GM12878 (cell line): ENCODE measurements at regions not wholly inside any gene's neighbourhood (a gene's known extent, or its start where the extent isn't known, plus 50 kb on each side); places are given as distances from the start of the nearest gene placed in this dataset.

Source experiments
- ATAC-seq: fragments of 200-7000 bp; cut with Tn5 transposase; 3 replicates; pipeline ENCODE4 v1.9.1; 2020; ENCODE audit warnings: mild to moderate bottlenecking, moderate library complexity
- BruUV-seq: library from RNA; stranded (reverse); fragments of 400-500 nt; replicated peaks from 2 replicates; lab custom pipeline; 2021; lab: Mats Ljungman, UMichigan
- CTCF ChIA-PET: fragments of 300-600 bp; sonication (Branson Sonifier 250); formaldehyde crosslinking; extraction: SDS; loops from one replicate; lab custom pipeline; 2021; ENCODE audit warnings: inconsistent platforms; lab: Yijun Ruan, JAX
- POLR2A ChIA-PET: fragments of 350-600 bp; formaldehyde crosslinking; extraction: SDS; loops from one replicate; lab custom pipeline; 2021; ENCODE audit warnings: inconsistent platforms; lab: Charles Lee
- RAD21 ChIA-PET: fragments of 300-600 bp; sonication (Branson Sonifier 250); formaldehyde crosslinking; loops from one replicate; lab custom pipeline; 2023; ENCODE audit warnings: antibody characterized with exemption; ENCODE audit not compliant: unreplicated experiment; lab: Charles Lee
- SMC1A ChIA-PET: fragments of 300-600 bp; sonication (Branson Sonifier 250); formaldehyde crosslinking; loops from one replicate; lab custom pipeline; 2023; ENCODE audit not compliant: unreplicated experiment, uncharacterized antibody; lab: Charles Lee
- DNase-seq: peaks from one replicate; pipeline ENCODE4 v3.0.0-alpha.2; 2011; ENCODE audit warnings: low read depth, low spot score
- FAIRE-seq: peaks from 3 replicates; lab custom pipeline; 2011; peaks lifted over from hg19 to GRCh38; lab: Jason Lieb, UNC
- H2AFZ ChIP-seq: 2 replicates; pipeline ENCODE4 v1.6.0; 2011; ENCODE audit warnings: low read depth, low read length, control low read depth; ENCODE audit not compliant: control insufficient read depth
- H3K27ac ChIP-seq: 2 replicates; pipeline ENCODE4 v1.5.1; 2011; ENCODE audit warnings: control low read depth; ENCODE audit not compliant: control insufficient read depth, insufficient read depth
- H3K27me3 ChIP-seq, 2 experiments: replicated peaks in 1 of 2; 2 replicates each; pipeline versions ENCODE4 v1.6.0 to v1.6.1; 2011; ENCODE audit warnings: low read length in 1 of 2; ENCODE audit not compliant: control insufficient read depth in 2 of 2, insufficient read depth in 2 of 2
- H3K36me3 ChIP-seq, 2 experiments: 2 replicates each; pipeline ENCODE4 v1.5.1; 2011; ENCODE audit warnings: low read length in 1 of 2; ENCODE audit not compliant: control insufficient read depth in 2 of 2, insufficient read depth in 2 of 2
- H3K4me1 ChIP-seq: 2 replicates; pipeline ENCODE4 v1.6.1; 2011; ENCODE audit warnings: mild to moderate bottlenecking, low read length, moderate library complexity, mixed read lengths; ENCODE audit not compliant: control insufficient read depth, insufficient read depth
- H3K4me2 ChIP-seq: 2 replicates; pipeline ENCODE4 v1.6.0; 2011; ENCODE audit warnings: control low read depth; ENCODE audit not compliant: control insufficient read depth, insufficient read depth
- H3K4me3 ChIP-seq: fragments of 200-600 bp; sonication (generic); 2 replicates; pipeline ENCODE4 v1.5.1; 2016
- H3K79me2 ChIP-seq: 2 replicates; pipeline ENCODE4 v1.6.0; 2011; ENCODE audit warnings: low read length; ENCODE audit not compliant: control insufficient read depth, insufficient read depth
- H3K9ac ChIP-seq: 2 replicates; pipeline ENCODE4 v1.8.0; 2011; ENCODE audit warnings: low read length, control low read depth, mixed read lengths; ENCODE audit not compliant: control insufficient read depth, insufficient read depth
- H3K9me3 ChIP-seq: replicated peaks from 3 replicates; pipeline ENCODE4 v1.5.1; 2011; ENCODE audit warnings: mild to moderate bottlenecking, low read length; ENCODE audit not compliant: control insufficient read depth, insufficient read depth
- H4K20me1 ChIP-seq: 2 replicates; pipeline ENCODE4 v1.6.0; 2011; ENCODE audit not compliant: control insufficient read depth, insufficient read depth
- BHLHE40 ChIP-seq, 2 experiments: fragments of 450-650 bp in 1 of 2; IDR thresholded peaks; 2 replicates each; pipeline ENCODE4 v1.6.1; 2011 to 2017; ENCODE audit warnings: low read depth in 2 of 2, borderline replicate concordance in 1 of 2, improper control_type of control experiment in 1 of 2, low read length in 1 of 2, mild to moderate bottlenecking in 1 of 2
- DPF2 ChIP-seq: fragments of 450-650 bp; IDR thresholded peaks from 2 replicates; pipeline ENCODE4 v1.6.1; 2017; ENCODE audit warnings: mild to moderate bottlenecking
- ETV6 ChIP-seq, 2 experiments: fragments of 450-650 bp in 1 of 2; IDR thresholded peaks in 1 of 2; conservative IDR thresholded peaks in 1 of 2; 2 replicates each; pipeline ENCODE4 v1.6.1; 2014; ENCODE audit warnings: antibody characterized with exemption in 1 of 2, borderline replicate concordance in 1 of 2, low read depth in 1 of 2, mild to moderate bottlenecking in 1 of 2, moderate library complexity in 1 of 2
- MTA3 ChIP-seq: IDR thresholded peaks from 2 replicates; pipeline ENCODE4 v1.6.1; 2012; ENCODE audit warnings: low read length, inconsistent platforms, borderline replicate concordance
- SMAD1 ChIP-seq: fragments of 450-650 bp; IDR thresholded peaks from 2 replicates; pipeline ENCODE4 v1.6.1; 2018; ENCODE audit warnings: mild to moderate bottlenecking, low read depth; ENCODE audit not compliant: partially characterized antibody
- SREBF1 ChIP-seq: IDR thresholded peaks from 2 replicates; pipeline ENCODE4 v1.6.1; 2012; ENCODE audit warnings: mild to moderate bottlenecking, low read length
- TCF12 ChIP-seq: IDR thresholded peaks from 2 replicates; pipeline ENCODE4 v1.6.1; 2011; ENCODE audit warnings: low read depth, mild to moderate bottlenecking, low read length
- ZBED1 ChIP-seq: IDR thresholded peaks from 2 replicates; pipeline ENCODE4 v1.6.1; 2016; ENCODE audit warnings: borderline replicate concordance
- WGBS: methylation state at CpG from one replicate; pipeline ENCODE4 v1.1.6; 2016; ENCODE audit warnings: low lambda C conversion rate; ENCODE audit not compliant: insufficient replicate concordance, insufficient coverage; ENCODE audit errors: missing lambda C conversion rate; 5-methylcytosine and 5-hydroxymethylcytosine counted together
- in situ Hi-C: fragments of 300-500 bp; cut with MboI; formaldehyde crosslinking; loops from 9 replicates; pipeline ENCODE4 v1.14.3; 2018; ENCODE audit warnings: mixed read lengths
- intact Hi-C: fragments of 100-400 bp; cut with micrococcal nuclease; formaldehyde crosslinking; loops from one replicate; pipeline ENCODE4 v1.14.2; 2022; ENCODE audit not compliant: unreplicated experiment

- H3K4me3 ChIP-seq, result no peak overlapping the region
- ChIA-PET POLR2A (no interaction called here), SMC1A (interaction anchor here (1.7 kb wide), 1 partner anchor 488 kb away, joined by 3 read pairs; no protein-coding TSS in a partner anchor), RAD21 (no interaction called here), CTCF (interaction anchor here (0.7 to 1.4 kb wide), 2 partner anchors 15 to 50 kb away, joined by 3 read pairs; no protein-coding TSS in a partner anchor)
- TF ChIP-seq TCF12 (no peak), ZBED1 (no peak), SMAD1 (no peak), MTA3 (no peak), BHLHE40 (IDR thresholded peaks at IDR 0.05; ENCODE audit: borderline replicate concordance in 1 of 2, low read depth in 2 of 2, low read length in 1 of 2) (no peak), SREBF1 (no peak), ETV6 (conservative IDR thresholded peaks at IDR 0.05 in 1 of 2, IDR thresholded peaks at IDR 0.05 in 1 of 2; ENCODE audit: borderline replicate concordance in 1 of 2, low read depth in 1 of 2) (no peak), DPF2 (no peak)
- FAIRE-seq (no peak), DNase-seq (no peak), ATAC-seq (no peak)
- H4K20me1 ChIP-seq, result no peaks in the 10 kb centered on the region
- H3K36me3 ChIP-seq, result no peaks in the 10 kb centered on the region
- BruUV-seq, result no TSS peak
- H3K4me1 ChIP-seq, result no peaks in the 10 kb centered on the region
- H3K9ac ChIP-seq, result no peak overlapping the region
- H3K9me3 ChIP-seq, result no peaks in the 10 kb centered on the region
- no peak overlapping the region for H2AFZ ChIP-seq
- no peak overlapping the region for H3K4me2 ChIP-seq
- WGBS, result 0% methylated on average over 1 of the region's 1 CpG
- intact Hi-C loops, result no loop called here
- no peaks in the 10 kb centered on the region for H3K79me2 ChIP-seq
- in situ Hi-C loops, result no loop called here
- H3K27ac ChIP-seq, result no peak overlapping the region
- no peaks in the 10 kb centered on the region for H3K27me3 ChIP-seq
Observed at GRCh38 chr12:88642675-88643431, 62.6 kb upstream of the KITLG start.
